SU-DHL-6 (cell line): ENCODE measurements at regions not wholly inside any gene's neighbourhood (a gene's known extent, or its start where the extent isn't known, plus 50 kb on each side); places are given as distances from the start of the nearest gene placed in this dataset.

ENCODE experiments used
- H2AFZ ChIP-seq: fragments of 200-600 bp; sonication (generic); 2 replicates; pipeline ENCODE4 v1.6.1; 2014; ENCODE audit warnings: low read depth, mild to moderate bottlenecking, moderate library complexity, mixed read lengths, antibody characterized with exemption, low read length; ENCODE audit not compliant: severe bottlenecking
- H3F3A ChIP-seq: fragments of 200-600 bp; shearing (Covaris generic); 2 replicates; pipeline ENCODE4 v1.6.0; 2016; ENCODE audit warnings: antibody characterized with exemption, mild to moderate bottlenecking; ENCODE audit not compliant: insufficient read depth
- H3K27ac ChIP-seq: fragments of 200-600 bp; sonication (generic); 2 replicates; pipeline ENCODE4 v1.5.1; 2016; ENCODE audit warnings: low read depth, mild to moderate bottlenecking, low read length, moderate library complexity, mixed read lengths
- H3K27me3 ChIP-seq: fragments of 200-600 bp; sonication (generic), shearing (Covaris generic); 2 replicates; pipeline ENCODE4 v1.6.0; 2014; ENCODE audit warnings: mild to moderate bottlenecking, low read length
- H3K36me3 ChIP-seq: fragments of 200-600 bp; sonication (generic); 2 replicates; pipeline ENCODE4 v1.6.1; 2014; ENCODE audit warnings: mild to moderate bottlenecking, low read length, mixed read lengths
- H3K4me2 ChIP-seq: fragments of 300-600, 200-600 bp; shearing (Covaris generic), sonication (generic); 2 replicates; pipeline ENCODE4 v1.6.0; 2014; ENCODE audit warnings: low read length, low read depth, mild to moderate bottlenecking; ENCODE audit not compliant: poor library complexity, severe bottlenecking
- H3K4me3 ChIP-seq: fragments of 200-600 bp; sonication (generic); 2 replicates; pipeline ENCODE4 v1.5.1; 2014; ENCODE audit warnings: antibody characterized with exemption, low read length, mild to moderate bottlenecking, mixed read lengths; ENCODE audit not compliant: insufficient read depth, poor library complexity, severe bottlenecking
- H3K79me2 ChIP-seq: fragments of 200-600 bp; sonication (generic); 2 replicates; pipeline ENCODE4 v1.6.1; 2014; ENCODE audit warnings: mild to moderate bottlenecking, low read length, moderate library complexity; ENCODE audit not compliant: insufficient read depth
- H3K9ac ChIP-seq: fragments of 200-600 bp; sonication (generic); 2 replicates; pipeline ENCODE4 v1.7.0; 2014; ENCODE audit warnings: mild to moderate bottlenecking, low read length
- H3K9me2 ChIP-seq: fragments of 200-600 bp; sonication (generic); replicated peaks from 2 replicates; pipeline ENCODE4 v1.6.1; 2014; ENCODE audit warnings: low read length; ENCODE audit not compliant: insufficient read depth
- H3K9me3 ChIP-seq: fragments of 200-600 bp; sonication (generic); 2 replicates; pipeline ENCODE4 v1.6.1; 2014; ENCODE audit warnings: low read length, mixed read lengths; ENCODE audit not compliant: insufficient read depth
- H4K20me1 ChIP-seq: fragments of 200-600 bp; sonication (generic); 2 replicates; pipeline ENCODE4 v1.6.1; 2014; ENCODE audit warnings: low read depth, mild to moderate bottlenecking, antibody characterized with exemption, low read length, moderate library complexity, mixed read lengths
- CTCF ChIP-seq: fragments of 200-600 bp; sonication (generic); IDR thresholded peaks from one replicate; pipeline ENCODE4 v1.5.1; 2017; ENCODE audit warnings: antibody characterized with exemption, mild to moderate bottlenecking, low read length, moderate library complexity; ENCODE audit not compliant: insufficient read depth, poor library complexity, severe bottlenecking
- EZH2phosphoT487 ChIP-seq: fragments of 200-600 bp; sonication (generic), shearing (Covaris generic); conservative IDR thresholded peaks from 2 replicates; pipeline ENCODE4 v1.6.1; 2018; ENCODE audit warnings: mild to moderate bottlenecking, antibody characterized with exemption, low read length, moderate library complexity, mixed read lengths

DNA sequence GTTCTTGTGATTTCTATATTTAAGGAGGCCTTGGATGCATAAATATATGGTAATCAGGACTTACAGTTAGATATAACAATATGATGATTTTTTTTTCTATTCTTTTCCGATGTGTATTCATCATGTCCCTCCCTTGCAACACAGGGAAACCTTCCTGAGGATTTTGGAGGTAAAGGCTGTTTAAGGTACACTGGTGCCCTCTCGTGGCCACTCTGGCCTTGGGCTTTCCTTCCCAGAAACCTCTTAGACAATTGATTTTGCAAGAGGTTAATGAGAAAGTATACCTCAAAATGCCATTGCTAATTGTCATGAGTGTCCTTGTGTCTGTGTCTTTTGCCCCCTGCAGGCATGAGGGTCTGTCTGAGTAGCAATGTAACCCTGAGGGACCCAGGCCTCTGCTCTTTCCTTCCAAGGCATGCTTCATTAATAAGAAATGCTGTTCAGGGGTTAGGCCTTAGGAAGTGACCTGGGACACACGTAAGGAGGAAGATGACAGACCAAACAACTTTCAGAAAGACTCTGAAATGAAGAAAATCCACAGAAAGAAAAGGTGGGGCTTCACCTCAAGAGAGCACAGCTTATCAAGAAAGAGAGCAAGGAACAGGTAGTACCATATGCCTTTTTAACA lies 70.3 kb upstream of the PPP2R3A start:
- peak; percentile 85 for TF ChIP-seq CTCF
- TF ChIP-seq EZH2phosphoT487 = no peak

GRCh38 chr3:135895734-135896121 lies 69.8 kb upstream of the PPP2R3A start:
- H3K27me3 ChIP-seq = no peaks in the 10 kb centered on the region
- no peaks in the 10 kb centered on the region for H3K36me3 ChIP-seq
- H3K9me3 ChIP-seq = no peaks in the 10 kb centered on the region
- no peak overlapping the region for H2AFZ ChIP-seq
- TF ChIP-seq EZH2phosphoT487 (no peak), CTCF (no peak)
- H4K20me1 ChIP-seq = no peaks in the 10 kb centered on the region
- no peaks in the 10 kb centered on the region for H3F3A ChIP-seq
- H3K9me2 ChIP-seq = no peaks in the 10 kb centered on the region
- no peaks in the 10 kb centered on the region for H3K79me2 ChIP-seq
- H3K27ac ChIP-seq = no peak overlapping the region
- no peak overlapping the region for H3K4me2 ChIP-seq
- H3K9ac ChIP-seq = no peak overlapping the region
- no peak overlapping the region for H3K4me3 ChIP-seq

More for the DNA sequence above, 70.3 kb upstream of the PPP2R3A start:
- H4K20me1 ChIP-seq = no peaks in the 10 kb centered on the region
- no peak overlapping the region for H2AFZ ChIP-seq
- H3K4me3 ChIP-seq = no peak overlapping the region
- no peaks in the 10 kb centered on the region for H3K27me3 ChIP-seq
- no peaks in the 10 kb centered on the region for H3F3A ChIP-seq
- H3K4me2 ChIP-seq = no peak overlapping the region
- no peaks in the 10 kb centered on the region for H3K36me3 ChIP-seq
- no peaks in the 10 kb centered on the region for H3K9me2 ChIP-seq
- no peak overlapping the region for H3K27ac ChIP-seq
- H3K9me3 ChIP-seq = no peaks in the 10 kb centered on the region
- H3K9ac ChIP-seq = no peak overlapping the region
- no peaks in the 10 kb centered on the region for H3K79me2 ChIP-seq

DNA sequence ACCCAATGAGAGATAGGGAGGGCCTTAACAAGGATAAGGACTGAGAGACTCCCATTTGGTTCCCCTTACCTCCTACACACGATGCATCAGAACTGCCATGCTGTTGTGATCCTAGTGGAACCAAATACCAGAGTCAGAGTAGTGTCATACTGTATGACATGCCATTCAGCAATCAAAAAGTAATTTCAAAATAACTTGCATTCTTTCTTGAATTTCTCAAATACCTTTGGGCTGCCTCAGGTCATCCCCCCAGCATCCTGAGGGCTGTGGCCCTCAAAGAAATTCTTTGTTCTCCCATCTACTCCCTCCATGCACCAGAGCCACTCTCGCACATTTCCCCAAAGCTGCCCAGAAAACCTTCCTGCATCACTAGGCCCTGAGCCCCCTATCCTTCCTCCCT lies 68.9 kb upstream of the PPP2R3A start:
- H2AFZ ChIP-seq = no peak overlapping the region
- no peak overlapping the region for H3K9ac ChIP-seq
- H3K79me2 ChIP-seq = no peaks in the 10 kb centered on the region
- TF ChIP-seq CTCF (no peak), EZH2phosphoT487 (no peak)
- H3K4me3 ChIP-seq = no peak overlapping the region
- no peaks in the 10 kb centered on the region for H3K9me3 ChIP-seq
- H3K9me2 ChIP-seq = no peaks in the 10 kb centered on the region
- no peaks in the 10 kb centered on the region for H3K36me3 ChIP-seq
- no peaks in the 10 kb centered on the region for H3K27me3 ChIP-seq
- H3K4me2 ChIP-seq = no peak overlapping the region
- no peaks in the 10 kb centered on the region for H4K20me1 ChIP-seq
- H3F3A ChIP-seq = no peaks in the 10 kb centered on the region
- no peak overlapping the region for H3K27ac ChIP-seq
